ENCODE measurements at regions not wholly inside any gene's neighbourhood (a gene's known extent, or its start where the extent isn't known, plus 50 kb on each side); places are given as distances from the start of the nearest gene placed in this dataset.

GRCh38 chr15:97747342-97747741 is 213.2 kb upstream of the ARRDC4 start:
- H3F3A ChIP-seq (ENCODE audit: control insufficient read depth, insufficient read depth) = no peaks in the 10 kb centered on the region
- no peak overlapping the region for H3K4me2 ChIP-seq (ENCODE audit: low read length)
- H3K4me3 ChIP-seq (ENCODE audit: low read length) = no peak overlapping the region
- no peaks in the 10 kb centered on the region for H3K36me3 ChIP-seq (ENCODE audit: control insufficient read depth, low read length)
- H3K4me1 ChIP-seq (ENCODE audit: control insufficient read depth, low read length) = no peaks in the 10 kb centered on the region
- no peaks in the 10 kb centered on the region for H3K79me2 ChIP-seq (ENCODE audit: control insufficient read depth, low read length)
- H3K9me2 ChIP-seq (replicated peaks; ENCODE audit: control insufficient read depth, low read length) = no peaks in the 10 kb centered on the region
- H3K27me3 ChIP-seq (ENCODE audit: control insufficient read depth, low read length) = peaks cover 7% of the 10 kb centered on the region; the same call in 1 of the 2 replicates
- H4K20me1 ChIP-seq (ENCODE audit: control insufficient read depth, insufficient read depth, low read depth, low read length) = no peaks in the 10 kb centered on the region
- H3K27ac ChIP-seq (ENCODE audit: low read depth, low read length) = no peak overlapping the region
- H3K9me3 ChIP-seq (ENCODE audit: control insufficient read depth, insufficient read depth, low read length) = no peaks in the 10 kb centered on the region
- TF ChIP-seq EZH2phosphoT487 (IDR thresholded peaks at IDR 0.05; ENCODE audit: borderline replicate concordance, low read length) = no peak
- TF ChIP-seq CTCF (IDR thresholded peaks at IDR 0.05; ENCODE audit: low read depth, low read length, poor library complexity, severe bottlenecking) = no peak

GRCh38 chr15:97748576-97748975 is 211.9 kb upstream of the ARRDC4 start:
- no peaks in the 10 kb centered on the region for H3K36me3 ChIP-seq (ENCODE audit: control insufficient read depth, low read length)
- no peak overlapping the region for H3K4me3 ChIP-seq (ENCODE audit: low read length)
- no peaks in the 10 kb centered on the region for H4K20me1 ChIP-seq (ENCODE audit: control insufficient read depth, insufficient read depth, low read depth, low read length)
- H3K4me1 ChIP-seq (ENCODE audit: control insufficient read depth, low read length) = no peaks in the 10 kb centered on the region
- no peaks in the 10 kb centered on the region for H3K9me2 ChIP-seq (replicated peaks; ENCODE audit: control insufficient read depth, low read length)
- no peaks in the 10 kb centered on the region for H3K79me2 ChIP-seq (ENCODE audit: control insufficient read depth, low read length)
- no peaks in the 10 kb centered on the region for H3F3A ChIP-seq (ENCODE audit: control insufficient read depth, insufficient read depth)
- no peak overlapping the region for H3K4me2 ChIP-seq (ENCODE audit: low read length)
- TF ChIP-seq CTCF (IDR thresholded peaks at IDR 0.05; ENCODE audit: low read depth, low read length, poor library complexity, severe bottlenecking) (no peak), EZH2phosphoT487 (IDR thresholded peaks at IDR 0.05; ENCODE audit: borderline replicate concordance, low read length) (no peak)
- H3K9me3 ChIP-seq (ENCODE audit: control insufficient read depth, insufficient read depth, low read length) = no peaks in the 10 kb centered on the region
- H3K27ac ChIP-seq (ENCODE audit: low read depth, low read length) = no peak overlapping the region
- H3K27me3 ChIP-seq (ENCODE audit: control insufficient read depth, low read length) = peaks cover 7% of the 10 kb centered on the region; the same call in 1 of the 2 replicates

GRCh38 chr15:97750060-97750459 is 210.4 kb upstream of the ARRDC4 start:
- H3K9me2 ChIP-seq (replicated peaks; ENCODE audit: control insufficient read depth, low read length) = no peaks in the 10 kb centered on the region
- no peak overlapping the region for H3K4me2 ChIP-seq (ENCODE audit: low read length)
- no peaks in the 10 kb centered on the region for H3K36me3 ChIP-seq (ENCODE audit: control insufficient read depth, low read length)
- H4K20me1 ChIP-seq (ENCODE audit: control insufficient read depth, insufficient read depth, low read depth, low read length) = no peaks in the 10 kb centered on the region
- H3K27ac ChIP-seq (ENCODE audit: low read depth, low read length) = no peak overlapping the region
- H3K9me3 ChIP-seq (ENCODE audit: control insufficient read depth, insufficient read depth, low read length) = no peaks in the 10 kb centered on the region
- peaks cover 7% of the 10 kb centered on the region; the same call in 1 of the 2 replicates for H3K27me3 ChIP-seq (ENCODE audit: control insufficient read depth, low read length)
- TF ChIP-seq CTCF (IDR thresholded peaks at IDR 0.05; ENCODE audit: low read depth, low read length, poor library complexity, severe bottlenecking) (no peak), EZH2phosphoT487 (IDR thresholded peaks at IDR 0.05; ENCODE audit: borderline replicate concordance, low read length) (no peak)
- no peaks in the 10 kb centered on the region for H3K79me2 ChIP-seq (ENCODE audit: control insufficient read depth, low read length)
- no peaks in the 10 kb centered on the region for H3K4me1 ChIP-seq (ENCODE audit: control insufficient read depth, low read length)
- H3K4me3 ChIP-seq (ENCODE audit: low read length) = no peak overlapping the region
- no peaks in the 10 kb centered on the region for H3F3A ChIP-seq (ENCODE audit: control insufficient read depth, insufficient read depth)
